ENCODE measurements at regions not wholly inside any gene's neighbourhood (a gene's known extent, or its start where the extent isn't known, plus 50 kb on each side); places are given as distances from the start of the nearest gene placed in this dataset.

DNA sequence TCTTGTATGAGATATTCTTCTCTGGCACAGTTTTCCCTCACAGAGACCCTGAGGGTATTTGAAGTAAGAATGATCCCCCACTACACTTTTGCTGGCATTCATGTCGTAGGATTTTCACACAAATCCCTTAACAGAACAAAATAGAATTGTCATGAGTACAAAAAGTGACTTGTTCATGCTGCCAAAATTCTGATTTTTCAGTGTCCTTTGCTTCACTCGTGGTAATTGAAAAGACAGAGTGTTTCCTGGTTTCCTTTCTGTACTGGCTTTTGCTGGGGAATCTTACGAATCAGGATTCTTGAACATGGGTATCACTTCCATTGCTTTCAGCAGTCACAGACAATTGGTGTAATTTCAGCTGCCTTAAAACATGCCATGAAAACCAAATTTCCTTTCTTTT is 756.3 kb downstream of the REEP3 start:
- Histone ChIP-seq H3K27me3 (no peaks in the 10 kb centered on the region), H3K4me3 (no peak overlapping the region), H3K27ac (no peak overlapping the region), H3K9me3 (peaks cover 0 to 6% (median 0%) of the 10 kb centered on the region in 3 donors), H3K4me1 (no peaks in the 10 kb centered on the region), H3K36me3 (no peaks in the 10 kb centered on the region)
- intact Hi-C loops (cut with DNase I) = no loop called here
- no peak for DNase-seq
- TF ChIP-seq POLR2A (IDR thresholded peaks at IDR 0.05) = no peak
- TF ChIP-seq, protein P1, sequence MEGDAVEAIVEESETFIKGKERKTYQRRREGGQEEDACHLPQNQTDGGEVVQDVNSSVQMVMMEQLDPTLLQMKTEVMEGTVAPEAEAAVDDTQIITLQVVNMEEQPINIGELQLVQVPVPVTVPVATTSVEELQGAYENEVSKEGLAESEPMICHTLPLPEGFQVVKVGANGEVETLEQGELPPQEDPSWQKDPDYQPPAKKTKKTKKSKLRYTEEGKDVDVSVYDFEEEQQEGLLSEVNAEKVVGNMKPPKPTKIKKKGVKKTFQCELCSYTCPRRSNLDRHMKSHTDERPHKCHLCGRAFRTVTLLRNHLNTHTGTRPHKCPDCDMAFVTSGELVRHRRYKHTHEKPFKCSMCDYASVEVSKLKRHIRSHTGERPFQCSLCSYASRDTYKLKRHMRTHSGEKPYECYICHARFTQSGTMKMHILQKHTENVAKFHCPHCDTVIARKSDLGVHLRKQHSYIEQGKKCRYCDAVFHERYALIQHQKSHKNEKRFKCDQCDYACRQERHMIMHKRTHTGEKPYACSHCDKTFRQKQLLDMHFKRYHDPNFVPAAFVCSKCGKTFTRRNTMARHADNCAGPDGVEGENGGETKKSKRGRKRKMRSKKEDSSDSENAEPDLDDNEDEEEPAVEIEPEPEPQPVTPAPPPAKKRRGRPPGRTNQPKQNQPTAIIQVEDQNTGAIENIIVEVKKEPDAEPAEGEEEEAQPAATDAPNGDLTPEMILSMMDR (IDR thresholded peaks at IDR 0.05) = no peak
- WGBS, 2 donors = 51 to 53% methylated on average over 3 of the region's 3 CpGs

DNA sequence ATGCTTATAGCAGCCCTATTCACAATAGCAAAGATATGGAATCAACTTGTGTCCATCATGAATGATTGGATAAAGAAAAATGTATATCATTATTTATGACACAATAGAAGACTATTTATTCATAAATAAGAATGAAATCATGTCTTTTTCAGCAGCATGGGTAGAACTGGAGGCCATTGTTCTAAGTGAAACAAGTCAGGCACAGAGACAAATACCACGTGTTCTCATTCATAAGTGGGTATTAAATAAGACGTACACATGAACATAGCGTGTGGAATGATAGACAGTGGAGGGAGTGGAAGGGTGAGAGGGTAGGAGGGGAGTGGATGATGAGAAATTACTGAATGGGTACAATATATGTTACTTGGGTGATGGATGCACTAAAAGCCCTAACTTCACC is 762.4 kb downstream of the REEP3 start:
- no peak overlapping the region for H3K4me3 ChIP-seq
- 66 to 78% methylated on average over 3 of the region's 3 CpGs for WGBS, 2 donors
- TF ChIP-seq, protein P1 (IDR thresholded peaks at IDR 0.05) = no peak
- no peak for TF ChIP-seq POLR2A (IDR thresholded peaks at IDR 0.05)
- H3K9me3 ChIP-seq = peaks cover 0 to 6% (median 0%) of the 10 kb centered on the region in 3 donors
- H3K4me1 ChIP-seq = no peaks in the 10 kb centered on the region
- intact Hi-C loops (cut with DNase I) = no loop called here
- no peak overlapping the region for H3K27ac ChIP-seq
- no peaks in the 10 kb centered on the region for H3K36me3 ChIP-seq
- no peak for DNase-seq
- no peaks in the 10 kb centered on the region for H3K27me3 ChIP-seq

DNA sequence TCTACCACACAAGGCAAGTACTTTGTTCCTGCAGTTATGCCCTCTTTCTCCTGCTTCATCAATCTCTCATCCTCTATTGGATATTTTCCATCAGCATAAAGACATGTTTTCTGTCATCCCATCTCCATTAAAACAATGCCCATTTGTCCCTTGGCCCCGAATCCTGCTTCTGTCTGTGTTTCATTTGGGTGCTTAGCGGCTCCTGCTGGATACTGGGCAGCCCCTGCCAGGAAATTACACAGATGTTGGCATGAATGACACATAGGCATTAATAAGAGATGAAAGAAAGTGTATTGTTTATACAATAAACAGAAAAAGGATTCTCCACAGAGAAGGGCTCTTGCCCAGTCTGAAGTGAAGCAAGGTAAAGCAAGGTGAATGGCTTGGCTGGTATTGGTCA is 765.3 kb downstream of the REEP3 start:
- intact Hi-C loops (cut with DNase I) = no loop called here
- no peak overlapping the region for H3K27ac ChIP-seq
- 29 to 58% methylated on average over 1 to 2 of the region's 2 CpGs for WGBS, 2 donors
- no peaks in the 10 kb centered on the region for H3K4me1 ChIP-seq
- no peaks in the 10 kb centered on the region for H3K9me3 ChIP-seq
- TF ChIP-seq, protein P1 (IDR thresholded peaks at IDR 0.05) = no peak
- no peak for TF ChIP-seq POLR2A (IDR thresholded peaks at IDR 0.05)
- no peak for DNase-seq
- H3K27me3 ChIP-seq = no peaks in the 10 kb centered on the region
- no peaks in the 10 kb centered on the region for H3K36me3 ChIP-seq
- no peak overlapping the region for H3K4me3 ChIP-seq

DNA sequence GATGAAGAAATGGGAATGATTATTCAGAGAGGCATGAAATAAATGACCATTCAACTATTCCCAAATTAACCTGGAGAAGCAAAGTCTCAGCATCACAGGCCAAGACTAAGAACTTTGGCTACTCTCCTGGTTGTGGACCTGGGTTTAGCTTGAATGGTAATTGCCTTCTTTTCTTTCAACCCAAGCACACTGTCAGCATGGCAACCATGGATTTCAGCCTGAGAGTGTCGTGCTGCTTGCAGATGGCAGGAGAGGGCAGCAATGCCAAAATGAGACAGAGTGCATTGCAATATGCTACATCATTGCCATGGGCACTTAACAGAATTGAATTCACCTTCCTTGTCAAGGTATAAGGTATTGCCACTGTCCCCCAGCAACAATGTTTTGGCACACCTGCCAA is 767.2 kb downstream of the REEP3 start:
- 71 to 80% methylated on average over 1 of the region's 1 CpG for WGBS, 2 donors
- Histone ChIP-seq H3K27me3 (no peaks in the 10 kb centered on the region), H3K9me3 (no peaks in the 10 kb centered on the region), H3K36me3 (no peaks in the 10 kb centered on the region), H3K4me3 (no peak overlapping the region), H3K27ac (no peak overlapping the region), H3K4me1 (no peaks in the 10 kb centered on the region)
- DNase-seq = no peak
- intact Hi-C loops (cut with DNase I) = no loop called here
- no peak for TF ChIP-seq POLR2A (IDR thresholded peaks at IDR 0.05)
- TF ChIP-seq, protein P1 (IDR thresholded peaks at IDR 0.05) = no peak

DNA sequence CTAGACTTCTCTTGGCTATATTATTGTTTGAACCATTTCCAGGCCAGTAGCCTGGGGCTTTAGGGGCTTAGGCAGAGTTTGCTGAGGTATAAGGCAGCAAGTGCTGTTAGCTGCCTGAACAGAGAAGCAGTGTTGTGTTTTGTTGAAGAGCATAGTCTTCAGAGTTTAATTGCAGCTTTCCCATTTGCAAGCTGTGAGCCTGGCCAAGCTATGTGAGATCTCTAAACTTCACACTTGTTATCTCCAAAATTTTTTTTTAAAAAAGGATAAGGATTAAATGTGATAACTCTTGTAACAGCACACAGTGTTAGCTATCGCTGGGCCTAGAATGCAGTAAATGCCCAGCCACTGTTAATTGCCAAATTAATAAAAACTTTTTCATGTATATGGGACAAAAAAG is 782.4 kb downstream of the REEP3 start:
- TF ChIP-seq, protein P1 (IDR thresholded peaks at IDR 0.05) = no peak
- no peak for TF ChIP-seq POLR2A (IDR thresholded peaks at IDR 0.05)
- H3K4me3 ChIP-seq = no peak overlapping the region

More for the DNA sequence above, 782.4 kb downstream of the REEP3 start:
- Histone ChIP-seq H3K27me3 (no peaks in the 10 kb centered on the region), H3K9me3 (no peaks in the 10 kb centered on the region), H3K27ac (no peak overlapping the region), H3K36me3 (no peaks in the 10 kb centered on the region), H3K4me1 (no peaks in the 10 kb centered on the region)
- intact Hi-C loops (cut with DNase I) = no loop called here
- 94 to 95% methylated on average over 1 of the region's 1 CpG for WGBS, 2 donors
- no peak for DNase-seq

Measured in esophagus squamous epithelium (tissue), 5 donors.